GM12892 (cell line): ENCODE measurements at regions not wholly inside any gene's neighbourhood (a gene's known extent, or its start where the extent isn't known, plus 50 kb on each side); places are given as distances from the start of the nearest gene placed in this dataset.

Source experiments
- POLR2A ChIP-seq: IDR thresholded peaks from 2 replicates; pipeline ENCODE4 v1.6.1; 2011; ENCODE audit warnings: low read depth, low read length, control low read depth
- POLR2AphosphoS5 ChIP-seq: IDR thresholded peaks from 2 replicates; pipeline ENCODE4 v1.6.1; 2011; ENCODE audit warnings: low read depth, low read length, control low read depth

GRCh38 chr6:51450958-51451357, 632.3 kb downstream of the TFAP2B start:
- TF ChIP-seq POLR2A, result no peak
- no peak for TF ChIP-seq POLR2AphosphoS5
